GM18870 (cell line): ENCODE measurements at regions not wholly inside any gene's neighbourhood (a gene's known extent, or its start where the extent isn't known, plus 50 kb on each side); places are given as distances from the start of the nearest gene placed in this dataset.

Experiments
- ATAC-seq: cut with Tn5 transposase; IDR thresholded peaks from one replicate; pipeline ENCODE4 v1.9.1; 2021; ENCODE audit warnings: moderate library complexity; ENCODE audit not compliant: unreplicated experiment

DNA sequence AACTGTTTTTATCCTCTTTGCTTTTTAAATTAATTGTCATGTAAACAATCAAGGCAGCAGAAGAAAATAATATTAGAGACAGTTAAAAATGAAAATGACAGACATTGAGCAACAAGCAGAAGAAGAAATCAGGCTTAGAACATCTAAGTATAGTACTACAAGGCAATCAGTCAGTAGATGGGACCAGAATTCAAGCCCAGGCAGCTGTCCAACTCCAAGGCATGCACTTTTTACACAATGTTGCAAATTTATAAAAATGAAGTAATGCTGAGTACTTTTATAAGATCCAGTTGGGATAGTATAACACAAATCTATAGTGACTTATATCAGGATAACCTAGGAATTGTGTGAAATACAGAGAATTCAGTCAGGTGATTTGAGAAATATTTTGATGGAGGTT, 2815.8 kb downstream of the PCDH9 start:
- no peak for ATAC-seq

DNA sequence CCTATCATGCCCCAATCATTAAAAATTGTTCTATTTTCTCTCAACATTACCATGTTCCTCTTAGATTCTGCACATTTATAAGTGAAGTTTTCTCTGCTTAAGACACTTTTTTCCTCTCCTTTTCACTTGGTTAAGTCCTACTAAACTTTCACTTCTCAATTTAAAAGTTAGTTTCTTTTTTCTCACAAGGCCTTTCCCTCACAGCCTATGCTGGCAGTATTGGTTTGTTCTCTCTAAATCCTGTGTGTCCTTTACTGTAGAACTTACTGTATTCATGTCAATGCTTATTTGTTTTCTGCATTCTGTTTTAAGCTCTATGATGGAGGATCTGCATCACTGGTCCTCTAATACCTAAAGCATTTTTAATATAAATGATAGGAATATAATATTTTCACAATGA, 2816.6 kb downstream of the PCDH9 start:
- ATAC-seq = no peak

DNA sequence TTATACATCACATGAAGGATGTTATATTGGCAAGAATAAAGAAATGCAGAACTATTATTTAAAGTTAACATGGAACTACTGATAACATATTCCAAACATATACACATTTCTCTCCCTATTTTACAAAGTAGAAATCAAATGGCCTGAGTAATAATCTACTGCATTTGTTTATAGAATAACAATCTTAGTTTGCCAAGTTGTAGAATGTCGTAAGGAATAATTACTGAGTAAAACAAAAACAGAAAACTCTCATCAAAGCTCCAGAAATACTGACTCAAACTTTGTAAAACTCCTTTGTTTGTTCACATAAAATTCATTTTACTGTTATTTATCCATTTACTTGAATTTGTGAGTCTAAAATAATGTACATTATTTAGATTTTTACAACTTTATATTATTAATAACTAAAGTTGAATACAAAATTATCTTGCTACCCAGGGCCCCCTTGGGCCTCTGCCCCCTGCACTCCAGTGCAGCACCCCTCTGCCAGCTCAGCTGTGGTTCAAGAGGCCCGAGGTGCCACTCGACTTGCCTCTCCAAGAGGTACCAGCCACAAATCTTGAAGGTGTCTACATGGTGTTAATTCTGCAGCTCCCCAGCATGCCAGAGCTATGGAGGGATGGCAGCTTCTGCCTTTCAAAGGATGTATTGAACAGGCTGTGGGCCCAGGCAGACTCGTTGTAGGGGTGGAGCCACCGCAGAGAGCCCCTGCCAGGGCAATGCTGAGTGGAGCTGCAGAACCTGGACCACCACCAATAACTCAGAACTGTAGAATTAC, 2819.7 kb downstream of the PCDH9 start:
- ATAC-seq = no peak

DNA sequence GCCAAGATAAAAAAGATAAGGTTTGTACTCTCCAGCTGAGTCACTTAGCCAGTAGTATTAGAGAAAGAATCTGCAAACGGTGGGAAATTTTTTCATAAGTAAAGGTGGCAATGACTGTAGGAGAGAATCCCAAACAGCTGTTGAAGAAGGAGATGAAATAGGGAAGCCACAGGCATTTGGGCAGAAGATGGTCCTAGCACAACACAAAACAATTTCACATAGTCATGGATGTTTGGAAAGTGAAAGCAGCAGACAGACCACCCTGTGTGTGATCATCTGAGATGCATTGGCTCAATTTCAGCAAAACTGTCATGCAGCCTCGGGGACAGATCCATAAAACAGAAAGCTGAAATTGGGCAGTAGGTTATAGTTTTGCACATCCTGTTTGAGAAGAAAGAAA, 2832.4 kb downstream of the PCDH9 start:
- no peak for ATAC-seq

DNA sequence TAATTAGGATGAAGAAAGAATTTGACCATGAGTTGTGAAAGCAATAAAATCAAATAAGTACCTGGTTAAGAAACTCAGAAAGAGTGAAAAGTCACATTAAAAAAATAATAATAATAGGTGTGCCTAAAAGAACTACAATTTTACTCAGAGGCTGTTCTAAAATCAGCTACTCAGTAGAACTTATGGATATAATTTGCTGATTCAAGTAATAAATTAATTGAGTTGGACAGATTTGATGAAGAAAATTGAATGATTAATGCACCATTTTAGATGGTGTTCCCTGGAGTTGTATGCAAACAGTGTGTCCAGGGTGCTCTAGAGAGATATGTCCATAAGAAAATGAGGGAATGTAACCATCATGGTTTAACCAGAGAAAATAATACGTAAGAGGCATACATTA, 2852.5 kb downstream of the PCDH9 start:
- ATAC-seq = no peak

DNA sequence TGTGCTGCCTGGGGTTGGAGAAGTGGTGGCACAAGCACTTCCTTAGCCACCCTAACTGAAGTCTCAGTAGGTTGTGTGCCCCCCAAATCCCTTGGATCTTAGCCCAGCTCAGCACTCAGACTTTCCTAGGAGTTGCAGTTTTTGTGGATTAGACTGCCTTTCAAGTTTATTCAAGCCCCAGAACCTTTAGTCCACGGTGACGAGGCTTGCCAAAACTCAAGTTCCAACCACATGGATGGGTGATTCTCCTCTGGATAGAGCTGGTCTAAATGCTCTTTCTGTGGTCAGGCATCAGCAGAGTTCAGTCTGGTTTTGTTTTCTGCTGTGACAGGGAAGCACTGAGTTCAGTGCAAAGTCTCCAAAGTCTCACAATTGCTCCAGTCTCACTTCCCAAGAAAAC, 2858.7 kb downstream of the PCDH9 start:
- ATAC-seq = no peak

DNA sequence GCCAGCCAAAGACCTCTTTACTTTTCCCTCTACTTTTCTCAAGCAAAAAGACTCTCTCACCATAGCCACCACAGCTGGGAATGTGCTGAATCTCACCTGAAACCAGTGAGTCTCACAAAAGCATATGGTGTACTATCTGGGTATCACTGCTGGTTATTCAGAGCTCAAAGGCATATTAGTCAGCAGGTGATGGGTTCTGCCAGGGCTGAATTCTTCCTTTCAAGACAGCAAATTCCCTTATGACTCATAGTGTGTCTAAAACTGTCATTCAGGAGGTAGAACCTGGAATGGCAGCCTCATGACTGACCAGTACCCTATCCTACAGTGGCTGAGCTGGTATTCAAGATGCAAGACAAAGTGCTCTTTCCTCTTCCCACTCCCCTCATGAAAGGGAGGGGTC, 2859.1 kb downstream of the PCDH9 start:
- ATAC-seq = no peak

DNA sequence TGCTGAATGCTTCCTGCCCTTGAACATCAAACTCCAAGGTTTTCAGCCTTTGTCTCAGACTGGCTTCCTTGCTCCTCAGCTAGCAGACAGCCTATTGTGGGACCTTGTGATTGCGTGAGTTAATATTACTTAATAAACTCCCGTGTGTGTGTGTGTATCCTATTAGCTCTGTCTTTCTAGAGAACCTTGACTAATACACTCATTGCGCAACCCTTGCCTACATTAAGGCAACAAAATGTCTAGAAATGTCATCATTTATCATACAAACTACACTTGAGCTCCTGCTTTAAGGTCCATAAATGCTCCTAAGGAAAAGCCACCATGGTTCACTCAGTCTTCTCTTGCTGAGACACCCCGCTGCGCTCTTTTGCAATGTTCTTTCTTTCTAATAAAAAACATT, 2861.0 kb downstream of the PCDH9 start:
- ATAC-seq = no peak

DNA sequence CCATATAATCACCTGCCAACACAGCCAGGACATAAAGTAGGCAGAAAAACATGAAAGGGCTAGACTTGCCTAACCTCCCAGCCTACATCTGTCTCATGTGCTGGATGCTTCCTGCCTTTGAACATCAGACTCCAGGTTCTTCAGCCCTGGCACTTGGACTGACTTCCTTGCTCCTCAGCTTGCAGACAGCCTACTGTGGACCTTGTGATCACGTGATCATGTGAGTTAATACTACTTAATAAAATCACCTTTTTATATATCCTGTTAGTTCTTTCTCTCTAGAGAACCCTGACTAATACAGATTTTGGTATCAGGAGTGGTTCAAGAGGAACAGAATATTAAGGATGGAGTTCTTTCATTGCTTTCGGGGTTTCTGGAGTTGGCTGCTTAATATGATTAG, 2867.6 kb downstream of the PCDH9 start:
- ATAC-seq = no peak

DNA sequence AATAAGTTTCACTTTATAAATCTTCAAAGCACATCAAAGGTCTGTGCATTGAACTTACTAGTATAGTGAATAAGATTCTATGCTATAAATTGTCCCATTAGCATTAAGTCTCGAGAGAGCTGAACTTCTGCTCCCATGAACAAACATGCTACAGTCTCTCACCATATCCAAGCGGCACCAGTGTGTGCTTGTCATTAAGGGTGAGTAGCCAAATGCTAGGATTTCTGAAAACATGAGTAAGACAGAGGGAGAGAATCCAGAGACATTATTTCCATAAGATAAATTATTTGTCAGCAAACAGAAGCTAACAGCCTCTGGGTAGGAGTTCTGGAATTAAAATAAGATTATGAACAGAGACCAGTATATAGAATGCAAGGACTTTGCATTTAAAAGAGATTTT, 2882.5 kb downstream of the PCDH9 start:
- ATAC-seq = no peak

DNA sequence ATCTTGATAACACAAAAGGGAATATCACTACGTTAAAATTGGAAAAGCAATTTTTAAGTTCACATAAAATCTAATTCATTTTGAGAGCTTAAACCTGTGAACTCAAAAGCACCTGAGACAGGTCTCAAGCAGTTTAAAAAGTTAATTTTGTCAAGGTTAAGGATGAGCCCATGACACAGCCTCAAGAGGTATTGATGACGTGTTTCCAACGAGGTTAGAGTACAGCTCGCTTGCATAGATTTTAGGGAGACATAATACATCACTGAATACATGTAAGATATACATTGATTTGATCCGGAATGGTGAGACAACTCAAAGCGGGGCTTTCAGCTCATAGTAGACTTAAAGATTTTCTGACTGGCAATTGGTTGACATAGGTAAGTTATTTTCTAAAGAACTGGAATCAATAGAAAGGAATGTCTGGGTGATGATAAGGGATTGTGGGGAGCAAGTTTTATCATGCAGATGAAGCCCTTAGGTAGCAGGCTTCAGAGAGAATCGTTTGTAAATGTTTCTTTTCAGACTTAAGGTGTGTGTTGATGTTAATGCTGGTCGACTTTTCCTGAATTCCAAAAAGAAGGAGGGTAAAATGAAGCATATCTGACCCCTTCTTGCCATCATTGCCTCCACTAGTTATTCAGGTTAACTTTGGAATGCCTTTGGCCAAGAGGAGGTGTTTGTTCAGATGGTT, 2890.6 kb downstream of the PCDH9 start:
- no peak for ATAC-seq

DNA sequence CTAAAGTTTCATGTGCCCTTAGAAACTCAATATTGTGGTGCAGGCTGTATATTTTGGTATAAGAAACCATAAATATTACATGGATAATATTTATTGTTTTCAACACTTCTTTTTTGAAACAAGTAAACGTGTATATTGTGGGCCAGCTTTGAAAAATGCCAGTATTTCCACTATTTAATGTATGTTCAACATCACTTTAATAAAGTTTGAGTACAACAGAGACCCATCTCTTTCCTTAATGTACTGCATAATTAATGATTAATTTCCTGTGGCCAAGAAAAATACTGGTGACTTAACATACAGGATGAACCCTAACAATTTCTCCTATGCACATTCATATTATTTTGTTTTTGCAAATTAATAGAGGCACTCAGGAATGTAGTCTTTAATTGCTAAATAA, 2891.5 kb downstream of the PCDH9 start:
- ATAC-seq = no peak

DNA sequence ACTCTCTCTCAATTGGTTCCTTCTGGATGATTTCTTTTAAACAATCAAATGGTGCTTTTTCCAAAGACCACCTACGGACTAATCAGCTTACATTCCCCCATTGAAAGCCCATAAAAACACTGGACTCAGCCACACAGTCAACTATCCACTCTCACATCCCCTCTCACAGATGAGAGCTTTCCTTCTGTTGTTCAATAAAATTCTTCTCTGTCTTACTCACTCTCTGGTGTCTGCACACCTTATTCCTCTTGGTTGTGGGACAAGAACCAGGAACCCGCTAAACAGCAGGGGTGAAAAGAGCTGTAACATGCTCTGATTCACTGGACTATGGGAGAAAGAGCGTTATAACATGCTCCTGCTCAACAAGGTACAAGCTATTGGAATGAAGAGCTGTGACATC, 2896.2 kb downstream of the PCDH9 start:
- no peak for ATAC-seq

DNA sequence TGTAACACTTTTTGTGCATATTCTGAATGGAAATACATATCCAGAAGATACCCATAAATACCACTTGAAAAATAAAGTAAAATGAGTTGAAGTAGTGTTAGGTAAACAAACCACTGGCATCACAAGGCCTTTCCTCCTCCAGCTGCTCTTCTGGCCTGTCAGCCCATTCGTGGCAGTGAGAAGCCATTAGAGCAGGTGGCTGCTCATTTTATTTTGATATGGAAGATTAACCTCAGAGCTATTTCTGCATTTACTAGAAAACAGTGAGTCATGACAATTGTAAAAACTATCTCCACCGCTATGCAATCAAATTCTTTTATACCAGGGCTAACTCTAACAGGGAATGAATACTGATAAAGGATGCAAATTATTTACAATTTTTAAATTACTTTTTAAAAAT, 2898.1 kb downstream of the PCDH9 start:
- no peak for ATAC-seq

DNA sequence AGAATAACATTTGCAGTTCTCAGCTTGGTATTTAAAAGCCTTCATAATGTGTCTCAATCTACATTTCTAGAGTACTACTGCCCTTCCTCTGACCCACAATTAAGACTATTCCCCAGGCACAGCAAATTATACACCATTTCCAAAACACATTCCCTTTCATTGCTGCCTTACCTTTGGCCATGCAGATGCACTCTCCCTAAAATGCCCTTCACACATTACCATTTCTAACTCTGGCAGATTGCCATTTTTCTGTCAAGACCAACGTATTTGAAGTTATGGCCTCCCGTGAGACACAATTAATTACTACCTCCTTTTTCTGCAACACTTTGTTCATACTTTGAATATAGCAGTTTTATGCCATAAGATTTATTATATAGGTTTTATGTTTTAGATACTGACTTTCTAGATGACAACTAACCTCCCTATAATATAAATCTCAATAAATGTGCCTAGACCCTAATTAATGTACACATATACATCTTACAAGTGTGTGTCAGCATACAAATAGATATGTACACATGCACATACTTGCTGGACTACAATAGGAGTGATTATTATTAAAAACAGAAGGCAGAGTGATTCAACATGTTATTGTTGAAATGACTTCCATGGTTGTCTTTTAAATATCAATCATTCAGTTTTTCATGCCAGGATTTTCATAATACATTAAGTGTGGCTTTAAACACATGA, 2902.5 kb downstream of the PCDH9 start:
- no peak for ATAC-seq

DNA sequence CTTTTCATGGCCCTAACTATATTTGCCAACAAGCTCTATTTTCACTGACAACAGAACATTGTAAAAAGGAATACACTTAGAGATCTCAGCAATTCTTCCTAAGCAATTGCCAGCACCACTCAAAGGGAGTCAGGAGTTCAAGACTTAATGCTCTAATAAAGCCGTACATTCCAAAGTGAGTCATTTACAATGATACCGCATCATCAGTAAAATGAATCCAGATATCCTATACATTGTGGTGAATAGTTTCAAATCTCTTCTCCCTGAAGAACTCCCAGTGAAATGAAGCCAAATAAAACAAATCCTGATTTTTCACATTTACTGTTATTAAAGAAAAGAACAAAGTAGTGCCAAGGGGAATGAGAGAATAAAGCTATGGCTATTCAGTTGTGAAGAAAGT, 2898.7 kb upstream of the PCDH20 start:
- no peak for ATAC-seq

DNA sequence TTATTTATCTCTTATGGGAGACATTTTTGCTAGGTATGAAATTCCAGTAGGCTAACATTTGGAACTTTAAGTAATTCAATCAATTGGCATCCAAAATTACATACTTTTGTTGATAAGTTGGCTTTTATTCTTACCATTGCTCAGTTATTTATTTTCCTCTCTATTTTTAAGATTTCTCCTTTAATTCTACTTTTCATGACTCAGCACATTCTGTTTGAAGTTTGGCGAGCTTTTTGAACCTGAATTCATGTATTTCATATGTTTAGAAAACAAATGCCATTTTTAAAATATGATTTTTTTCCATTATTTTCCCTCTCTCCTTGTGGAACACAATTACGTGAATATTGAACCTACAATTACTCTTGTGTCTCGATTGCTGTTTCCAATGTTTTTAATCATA, 2896.3 kb upstream of the PCDH20 start:
- no peak for ATAC-seq

DNA sequence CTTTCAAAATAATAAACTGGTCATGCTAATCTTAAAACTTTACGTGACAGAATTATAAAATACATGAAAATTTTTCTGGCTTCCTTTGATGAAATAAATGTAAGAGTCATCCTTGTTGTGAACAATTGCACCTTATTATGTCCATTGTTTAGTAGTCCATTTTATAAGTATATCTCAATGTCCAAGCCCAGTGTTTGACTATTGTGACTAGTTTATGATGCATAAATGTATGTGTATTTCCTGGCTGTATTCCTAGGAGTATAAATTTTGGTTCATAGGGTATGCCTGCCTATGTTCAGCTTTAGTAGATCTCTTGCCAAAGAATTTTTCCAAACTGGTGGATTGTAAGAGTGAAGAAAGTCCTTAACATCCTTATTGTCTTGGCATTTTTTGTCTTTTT, 2895.5 kb upstream of the PCDH20 start:
- ATAC-seq = no peak

DNA sequence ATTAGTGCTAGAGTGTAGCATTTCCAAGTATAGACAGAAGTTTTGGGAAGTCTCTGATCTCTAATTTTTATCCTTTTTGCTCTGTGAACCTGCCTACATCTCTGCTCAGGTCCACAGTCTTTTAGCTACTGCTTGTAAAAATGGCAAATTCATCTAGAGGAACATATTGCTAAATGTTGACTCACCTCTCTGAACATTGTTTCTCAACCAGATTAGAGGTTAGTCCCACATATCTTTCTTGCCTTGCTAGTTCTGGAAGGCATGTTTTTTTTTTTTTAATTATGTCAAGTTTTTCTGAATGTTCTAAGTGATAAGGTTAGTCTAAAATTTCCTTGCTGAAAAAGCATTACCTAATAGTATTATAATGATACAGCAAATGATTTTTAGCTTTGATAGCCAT, 2889.6 kb upstream of the PCDH20 start:
- no peak for ATAC-seq

DNA sequence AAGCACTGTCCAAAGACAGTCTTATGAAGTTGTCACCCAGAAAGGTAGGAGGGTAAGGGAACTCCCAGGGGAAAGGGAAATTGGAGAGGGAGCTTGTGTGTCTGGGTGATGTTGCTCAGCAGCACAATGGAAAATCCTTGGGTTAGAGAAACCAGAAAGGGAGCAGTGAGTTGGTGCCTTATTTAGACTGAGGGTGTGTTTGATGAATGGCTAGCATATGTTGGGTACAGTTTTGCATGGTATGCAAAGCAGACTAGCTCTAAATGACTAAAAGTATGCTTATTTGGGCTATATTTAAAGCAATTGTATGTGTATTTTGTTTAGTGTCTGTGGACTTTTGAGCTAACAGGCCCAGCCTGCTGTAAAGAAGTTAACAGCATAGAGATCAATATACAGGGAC, 2884.6 kb upstream of the PCDH20 start:
- ATAC-seq = no peak

DNA sequence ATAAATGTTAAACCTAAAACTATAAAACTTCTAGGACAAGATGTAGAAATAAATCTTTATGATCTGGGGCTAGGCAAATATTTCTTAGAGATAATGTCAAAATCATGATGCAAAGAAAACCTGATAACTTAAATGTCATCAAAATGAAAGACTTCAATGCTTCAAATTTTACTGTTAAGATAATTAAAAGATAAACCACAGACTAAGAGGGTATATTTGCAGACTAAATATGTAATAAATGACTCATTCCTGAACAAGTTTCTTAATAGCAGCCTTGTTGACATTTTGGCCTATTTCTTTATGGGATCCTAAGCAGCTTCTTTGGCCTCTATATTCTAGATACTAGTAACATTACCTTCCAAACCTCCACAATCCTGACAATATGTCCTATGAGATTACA, 2878.3 kb upstream of the PCDH20 start:
- no peak for ATAC-seq

DNA sequence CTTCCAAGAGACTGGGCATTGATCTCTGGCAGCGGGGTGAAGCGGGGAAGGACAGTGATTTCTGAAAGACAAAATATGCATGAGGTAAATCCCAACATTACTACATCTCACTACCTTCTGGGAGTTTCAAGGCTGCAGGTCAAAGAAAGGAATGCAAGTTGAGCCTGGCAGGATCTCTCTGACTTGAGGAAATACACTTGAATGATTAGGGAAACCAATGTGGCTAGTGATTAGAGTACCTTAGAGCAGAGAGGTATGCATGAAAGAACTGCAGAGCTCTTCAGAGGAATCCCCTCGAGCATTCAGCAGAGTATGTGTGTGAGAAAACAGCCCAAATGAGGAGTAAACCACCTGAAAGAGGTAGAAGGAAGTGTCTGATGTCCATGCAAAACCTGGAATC, 2874.1 kb upstream of the PCDH20 start:
- ATAC-seq = no peak
